HPDE6-E6E7 (cell line): ENCODE measurements at regions not wholly inside any gene's neighbourhood (a gene's known extent, or its start where the extent isn't known, plus 50 kb on each side); places are given as distances from the start of the nearest gene placed in this dataset.
A peak's percentile ranks its signal among the peaks of the same experiment; 100 is the strongest.
"Not testable (repeated sequence)": the region's sequence is repeated elsewhere in the genome, so short reads cannot be mapped to it uniquely, and the experiment has no call there.

Experiments
- DNase-seq: peaks from one replicate; pipeline ENCODE4 v3.0.0; 2011; ENCODE audit warnings: missing footprints; ENCODE audit errors: extremely low spot score

GRCh38 chr14:48266201-48266600 is 590.8 kb upstream of the MDGA2 start:
- DNase-seq = not testable (repeated sequence)

GRCh38 chr14:48261436-48261835 is 586.0 kb upstream of the MDGA2 start:
- DNase-seq = no peak

- DNase-seq = not testable (repeated sequence)
These were observed 585.2 kb upstream of the MDGA2 start for GRCh38 chr14:48260394-48261295.

GRCh38 chr14:48259876-48260275 is 584.5 kb upstream of the MDGA2 start:
- not testable (repeated sequence) for DNase-seq

DNA sequence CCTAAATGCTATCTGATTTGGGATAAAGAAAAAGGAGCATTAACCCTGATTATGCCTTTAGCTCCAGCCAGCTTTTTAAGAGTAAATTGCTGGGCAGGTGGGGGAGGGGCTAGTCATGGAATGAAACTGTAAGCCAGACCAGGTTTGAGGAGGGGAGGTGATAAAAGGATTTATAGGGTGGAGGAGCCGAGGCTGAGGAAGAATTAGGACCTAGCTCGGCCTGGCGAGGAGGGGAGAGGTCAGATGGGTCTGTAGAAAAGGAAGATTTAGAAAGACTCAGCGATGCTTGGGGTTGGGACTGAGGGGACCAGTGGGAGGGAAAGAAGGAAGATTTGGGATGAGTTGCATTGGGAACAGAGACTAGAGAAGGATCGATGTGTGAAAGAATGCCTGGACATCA is 583.8 kb upstream of the MDGA2 start:
- DNase-seq = not testable (repeated sequence)

- DNase-seq = not testable (repeated sequence)
These were observed 583.3 kb upstream of the MDGA2 start for GRCh38 chr14:48258703-48259102.

GRCh38 chr14:48253020-48253419 is 577.6 kb upstream of the MDGA2 start:
- DNase-seq = no peak

DNA sequence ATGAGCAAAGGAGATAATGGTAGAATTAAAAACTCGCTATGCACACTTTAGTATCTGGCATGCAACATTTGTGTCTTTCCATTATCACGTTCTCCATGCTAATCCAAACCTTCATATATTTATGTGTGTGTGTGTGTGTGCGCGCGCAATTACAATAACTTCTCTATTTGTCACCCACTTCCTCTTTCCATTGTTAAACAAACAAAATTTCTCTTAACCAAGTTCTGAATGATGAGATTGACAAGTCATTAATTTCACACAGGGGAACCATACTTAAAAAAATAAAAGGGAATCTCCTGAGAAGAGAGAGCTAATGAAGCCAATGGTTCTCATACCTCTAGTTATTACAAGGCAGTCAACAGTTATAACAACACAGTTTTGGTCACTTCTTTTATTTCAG is 575.9 kb upstream of the MDGA2 start:
- no peak for DNase-seq

- no peak for DNase-seq
These were observed 575.2 kb upstream of the MDGA2 start for GRCh38 chr14:48250575-48250974.

DNA sequence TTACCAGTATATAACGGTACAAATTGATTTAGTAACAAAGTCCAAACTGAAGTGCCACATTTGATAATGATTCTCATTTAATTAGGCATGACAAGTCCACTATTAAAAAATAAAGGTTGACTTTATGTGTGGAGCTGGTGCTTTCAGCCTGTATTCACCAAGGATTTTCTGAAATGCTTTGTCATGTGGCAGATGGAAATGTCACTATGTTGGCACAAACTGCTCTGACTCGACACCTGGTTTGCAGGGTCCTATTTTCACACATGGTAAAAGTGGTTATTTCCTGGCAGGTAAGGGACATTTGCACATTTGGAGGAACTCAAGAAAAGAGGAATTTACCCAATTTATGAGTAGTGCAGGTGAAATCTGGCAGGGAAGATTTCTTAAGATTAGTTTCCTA is 572.6 kb upstream of the MDGA2 start:
- no peak for DNase-seq

GRCh38 chr14:48243900-48244299 is 568.5 kb upstream of the MDGA2 start:
- DNase-seq = no peak

- no peak for DNase-seq
These were observed 553.7 kb upstream of the MDGA2 start for GRCh38 chr14:48229091-48229490.

DNA sequence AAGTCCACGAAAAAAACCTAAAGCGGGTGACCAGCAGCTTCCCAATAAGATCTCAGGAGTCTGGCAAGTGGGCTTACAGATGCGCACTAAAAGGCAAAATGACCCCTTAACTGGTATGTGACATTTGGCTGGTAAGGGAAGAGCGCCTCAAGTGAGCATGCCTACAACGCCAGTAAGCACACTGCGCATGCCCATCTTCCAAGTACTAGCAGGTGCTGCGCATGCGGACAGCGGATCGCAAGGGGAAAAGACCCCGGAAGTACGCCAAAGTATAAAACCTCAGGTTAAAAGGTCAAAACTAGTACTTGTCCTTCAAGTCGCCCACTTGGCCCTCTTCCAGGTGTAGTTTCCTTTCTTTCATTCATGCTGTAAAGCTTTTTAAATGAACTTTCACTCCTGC is 518.5 kb upstream of the MDGA2 start:
- no peak for DNase-seq

DNA sequence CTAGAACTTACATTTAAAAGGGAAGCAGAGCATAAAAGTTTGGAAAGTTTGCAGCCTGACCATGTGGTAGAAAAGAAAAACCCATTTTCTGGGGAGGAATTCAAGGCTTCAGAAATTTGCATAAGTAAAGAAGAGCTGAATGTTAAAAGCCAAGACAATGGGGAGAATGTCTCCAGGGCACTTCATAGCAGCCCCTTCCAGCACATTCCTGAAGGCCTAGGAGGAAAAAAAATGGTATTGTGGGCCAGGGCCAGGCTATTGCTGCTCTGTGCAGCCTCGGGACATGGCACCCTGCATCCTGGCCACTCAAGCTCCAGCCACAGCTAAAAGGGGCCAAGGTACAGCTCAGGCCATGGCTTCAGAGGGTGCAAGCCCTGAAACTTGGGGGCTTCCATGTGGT is 474.2 kb upstream of the MDGA2 start:
- not testable (repeated sequence) for DNase-seq

GRCh38 chr14:48140804-48141203 is 465.4 kb upstream of the MDGA2 start:
- no peak for DNase-seq

GRCh38 chr14:48129472-48129871 is 454.1 kb upstream of the MDGA2 start:
- no peak for DNase-seq

DNA sequence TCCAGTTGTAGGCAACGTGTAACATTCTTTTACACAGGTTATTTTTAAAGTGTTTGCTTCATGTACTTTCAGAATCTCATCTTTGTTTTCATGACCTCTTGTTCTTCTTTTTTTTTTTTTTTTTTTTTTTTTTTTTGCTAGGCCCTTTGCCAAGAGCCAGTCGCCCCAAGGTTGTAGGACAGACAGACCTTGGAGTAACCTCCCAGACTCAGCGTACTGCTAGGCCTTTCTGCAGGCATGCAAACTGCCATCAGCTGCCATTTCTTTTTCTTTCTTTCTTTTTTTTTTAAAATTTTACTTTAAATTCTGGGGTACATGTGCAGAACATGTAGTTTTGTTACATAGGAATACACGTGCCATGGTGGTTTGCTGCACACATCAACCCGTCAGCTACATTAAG is 452.3 kb upstream of the MDGA2 start:
- no peak for DNase-seq

DNA sequence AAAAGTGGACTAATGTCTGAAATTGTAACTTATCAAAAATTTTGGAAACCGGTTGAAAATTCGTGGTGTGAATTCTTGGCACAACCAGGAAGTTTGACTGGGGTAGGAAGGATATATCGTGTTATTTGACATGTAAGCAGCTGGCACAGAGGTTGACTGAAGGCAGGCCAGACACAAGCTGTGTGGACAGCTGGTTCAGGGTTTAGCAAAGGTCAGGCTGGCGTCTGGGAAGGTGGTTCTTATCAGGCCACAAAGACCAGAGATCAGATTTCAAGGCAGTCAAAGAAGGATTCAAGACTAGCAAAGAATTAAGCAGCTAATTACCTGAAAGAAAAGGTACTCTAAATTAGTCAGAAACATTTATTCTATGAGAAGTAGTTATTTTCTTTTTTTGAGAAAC is 450.2 kb upstream of the MDGA2 start:
- DNase-seq = no peak

GRCh38 chr14:48113713-48114112 is 438.3 kb upstream of the MDGA2 start:
- DNase-seq = no peak

DNA sequence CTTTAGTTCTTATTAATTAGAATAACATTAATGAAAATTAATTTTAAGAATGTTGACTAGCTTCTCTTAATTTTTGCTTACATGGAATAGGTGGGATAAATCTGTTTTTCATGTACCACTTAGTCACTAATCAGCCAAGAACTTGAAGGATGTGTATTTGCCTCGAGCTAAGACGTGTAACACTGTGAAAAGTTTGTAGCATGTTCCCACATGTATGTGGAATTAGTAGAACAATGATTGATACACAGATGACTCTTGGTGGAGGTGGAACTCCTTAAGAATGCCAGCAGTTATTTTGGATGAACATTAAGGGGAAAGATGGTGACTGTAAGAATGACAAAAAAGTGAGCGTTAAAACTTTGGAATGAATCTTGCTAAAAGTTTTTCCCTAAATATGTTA is 435.7 kb upstream of the MDGA2 start:
- peak; percentile 14 for DNase-seq

GRCh38 chr14:48107646-48108045 is 432.2 kb upstream of the MDGA2 start:
- DNase-seq = no peak

DNA sequence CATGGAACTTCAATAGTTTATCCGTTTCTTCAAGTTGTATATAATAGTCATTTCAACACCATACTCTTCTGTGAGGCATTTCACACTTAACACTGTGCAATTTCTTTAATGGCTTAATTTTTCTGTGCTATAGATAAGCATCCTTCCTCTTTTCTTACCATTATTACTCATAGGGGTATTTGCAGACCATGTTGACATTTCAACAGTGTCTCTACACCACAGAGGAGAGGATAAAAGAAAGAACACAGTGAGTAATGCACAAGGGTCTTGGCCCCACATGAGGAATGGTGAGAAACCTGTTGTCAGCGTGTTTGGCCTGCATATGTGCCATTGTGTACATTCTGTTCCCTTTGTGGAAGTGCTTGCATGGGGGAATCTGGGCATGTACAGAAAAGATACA is 421.5 kb upstream of the MDGA2 start:
- DNase-seq = no peak

- no peak for DNase-seq
These were observed 411.1 kb upstream of the MDGA2 start for GRCh38 chr14:48086516-48086915.

DNA sequence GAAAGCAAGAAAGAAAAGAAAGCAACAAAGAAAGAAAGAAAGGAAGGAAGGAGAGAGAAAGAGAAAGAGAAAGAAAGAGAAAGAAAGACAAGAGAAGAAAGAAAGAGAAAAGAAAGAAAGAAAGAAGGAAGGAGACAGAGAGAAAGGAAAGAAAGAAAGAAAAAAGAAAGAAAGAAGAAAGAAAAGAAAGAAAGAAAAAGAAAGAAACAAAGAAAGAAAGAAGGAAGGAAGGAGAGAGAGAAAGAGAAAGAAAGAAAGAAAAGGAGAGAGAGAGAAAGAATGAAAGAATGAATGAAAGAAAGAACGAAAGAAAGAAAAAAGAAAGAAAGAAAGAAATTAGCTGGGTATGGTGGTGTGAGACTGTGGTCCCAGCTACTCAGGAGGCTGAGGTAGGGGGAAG is 400.1 kb upstream of the MDGA2 start:
- no peak for DNase-seq
